ENCODE measurements at regions not wholly inside any gene's neighbourhood (a gene's known extent, or its start where the extent isn't known, plus 50 kb on each side); places are given as distances from the start of the nearest gene placed in this dataset.
A peak's percentile ranks its signal among the peaks of the same experiment; 100 is the strongest.

- no peak for TF ChIP-seq EP300 (IDR thresholded peaks at IDR 0.05)
- TF ChIP-seq POLR2AphosphoS5 (IDR thresholded peaks at IDR 0.05): no peak
- TF ChIP-seq POLR2A (IDR thresholded peaks at IDR 0.05): no peak
- TF ChIP-seq CTCF (IDR thresholded peaks at IDR 0.05): no peak
- H3K4me3 ChIP-seq: no peak overlapping the region
- WGBS, 5 donors: 69 to 91% (median 89%) methylated on average over 2 of the region's 2 CpGs
- H3K9me3 ChIP-seq: peaks cover 0 to 7% (median 0%) of the 10 kb centered on the region in 4 donors
- H3K36me3 ChIP-seq: no peaks in the 10 kb centered on the region
- no peak for DNase-seq
- no peak overlapping the region for H3K27ac ChIP-seq
- intact Hi-C loops (cut with DNase I; ENCODE audit: low total_unique reads): no loop called here
- H3K27me3 ChIP-seq: no peaks in the 10 kb centered on the region
- no peaks in the 10 kb centered on the region for H3K4me1 ChIP-seq
Measured at GRCh38 chr7:52705768-52706167, 329.7 kb upstream of the POM121L12 start.

GRCh38 chr7:52700349-52700748, 335.1 kb upstream of the POM121L12 start:
- Histone ChIP-seq H3K4me1 (peaks cover 0 to 10% (median 0%) of the 10 kb centered on the region in 4 donors), H3K27me3 (no peaks in the 10 kb centered on the region), H3K27ac (no peak overlapping the region), H3K36me3 (no peaks in the 10 kb centered on the region), H3K9me3 (peaks cover 0 to 16% (median 0%) of the 10 kb centered on the region in 4 donors), H3K4me3 (no peak overlapping the region)
- DNase-seq: no peak
- no peak for TF ChIP-seq POLR2A (IDR thresholded peaks at IDR 0.05)
- TF ChIP-seq CTCF (IDR thresholded peaks at IDR 0.05): no peak
- no peak for TF ChIP-seq POLR2AphosphoS5 (IDR thresholded peaks at IDR 0.05)
- TF ChIP-seq EP300 (IDR thresholded peaks at IDR 0.05): no peak
- intact Hi-C loops (cut with DNase I; ENCODE audit: low total_unique reads): no loop called here
- 34 to 75% (median 71%) methylated on average over 2 of the region's 2 CpGs for WGBS, 5 donors

GRCh38 chr7:52695973-52696595, 339.3 kb upstream of the POM121L12 start:
- Histone ChIP-seq H3K27ac (no peak overlapping the region), H3K4me1 (peaks cover 0 to 10% (median 0%) of the 10 kb centered on the region in 4 donors), H3K27me3 (no peaks in the 10 kb centered on the region), H3K9me3 (peaks cover 0 to 16% (median 0%) of the 10 kb centered on the region in 4 donors), H3K36me3 (no peaks in the 10 kb centered on the region), H3K4me3 (no peak overlapping the region)
- intact Hi-C loops (cut with DNase I; ENCODE audit: low total_unique reads): no loop called here
- 16 to 57% (median 36%) methylated on average over 5 of the region's 5 CpGs for WGBS, 5 donors
- peak in 1 of 2 donors; percentile 9 for DNase-seq
- no peak for TF ChIP-seq EP300 (IDR thresholded peaks at IDR 0.05)
- TF ChIP-seq POLR2AphosphoS5 (IDR thresholded peaks at IDR 0.05): no peak
- no peak for TF ChIP-seq POLR2A (IDR thresholded peaks at IDR 0.05)

- no peaks in the 10 kb centered on the region for H3K27me3 ChIP-seq
- peaks cover 0 to 4% (median 0%) of the 10 kb centered on the region in 4 donors for H3K9me3 ChIP-seq
- 44 to 83% (median 62%) methylated on average over 1 of the region's 1 CpG for WGBS, 5 donors
- intact Hi-C loops (cut with DNase I; ENCODE audit: low total_unique reads): no loop called here
- no peaks in the 10 kb centered on the region for H3K36me3 ChIP-seq
- TF ChIP-seq CTCF (IDR thresholded peaks at IDR 0.05) (no peak), EP300 (IDR thresholded peaks at IDR 0.05) (no peak), POLR2A (IDR thresholded peaks at IDR 0.05) (no peak), POLR2AphosphoS5 (IDR thresholded peaks at IDR 0.05) (no peak)
- no peak overlapping the region for H3K4me3 ChIP-seq
- H3K4me1 ChIP-seq: peaks cover 0 to 5% (median 0%) of the 10 kb centered on the region in 4 donors
- no peak for DNase-seq
- no peak overlapping the region for H3K27ac ChIP-seq
Measured at GRCh38 chr7:52691257-52691656, 344.2 kb upstream of the POM121L12 start.

GRCh38 chr7:52689912-52690311, 345.5 kb upstream of the POM121L12 start:
- TF ChIP-seq EP300 (IDR thresholded peaks at IDR 0.05) (no peak), POLR2AphosphoS5 (IDR thresholded peaks at IDR 0.05) (no peak), CTCF (IDR thresholded peaks at IDR 0.05) (no peak), POLR2A (IDR thresholded peaks at IDR 0.05) (no peak)
- peaks cover 0 to 4% (median 0%) of the 10 kb centered on the region in 4 donors for H3K9me3 ChIP-seq
- no peaks in the 10 kb centered on the region for H3K36me3 ChIP-seq
- no peak overlapping the region for H3K27ac ChIP-seq
- no peak overlapping the region for H3K4me3 ChIP-seq
- intact Hi-C loops (cut with DNase I; ENCODE audit: low total_unique reads): no loop called here
- no peaks in the 10 kb centered on the region for H3K4me1 ChIP-seq
- H3K27me3 ChIP-seq: no peaks in the 10 kb centered on the region
- DNase-seq: no peak
- WGBS, 5 donors: 79 to 89% (median 83%) methylated on average over 2 of the region's 2 CpGs
